Colonic mucosa (tissue), 4 donors: ENCODE measurements at regions not wholly inside any gene's neighbourhood (a gene's known extent, or its start where the extent isn't known, plus 50 kb on each side); places are given as distances from the start of the nearest gene placed in this dataset.

Source experiments
- DNase-seq: peaks from one replicate; pipeline ENCODE4 v3.0.0-alpha.2; 2020
- H3K27ac ChIP-seq: fragments of 200-600 bp; one replicate; pipeline ENCODE4 v1.8.0; 2021
- H3K27me3 ChIP-seq: fragments of 200-600 bp; one replicate; pipeline ENCODE4 v1.8.0; 2021
- H3K36me3 ChIP-seq: fragments of 200-600 bp; one replicate; pipeline ENCODE4 v1.8.0; 2021
- H3K4me1 ChIP-seq: fragments of 200-600 bp; one replicate; pipeline ENCODE4 v1.8.0; 2021; ENCODE audit warnings: mild to moderate bottlenecking
- H3K4me3 ChIP-seq: fragments of 200-600 bp; one replicate; pipeline ENCODE4 v1.8.0; 2021
- H3K9ac ChIP-seq, 2 donors: one replicate each; pipeline ENCODE4 v1.7.0; 2013; ENCODE audit warnings: control low read depth in 2 of 2, low read depth in 2 of 2, low read length in 2 of 2
- H3K9me3 ChIP-seq: fragments of 200-600 bp; one replicate; pipeline ENCODE4 v1.8.0; 2021
- CTCF ChIP-seq: fragments of 200-600 bp; IDR thresholded peaks from one replicate; pipeline ENCODE4 v1.8.0; 2022; ENCODE audit warnings: antibody characterized with exemption, mild to moderate bottlenecking
- intact Hi-C: fragments of 100-400 bp; cut with DNase I; formaldehyde crosslinking; loops from one replicate; pipeline ENCODE4 v1.14.1; 2022
- donor health status: healthy.
- donor health status: DM: no; HTN: no; CAD: no.
- donor health status: DM: no; HTN: no; CAD: no.

- H3K9ac ChIP-seq: no peak overlapping the region
- no peak for DNase-seq
Observed at GRCh38 chr20:61128701-61129269, 123.3 kb upstream of the CDH4 start.

GRCh38 chr20:61129311-61129710 is 122.8 kb upstream of the CDH4 start:
- TF ChIP-seq CTCF: no peak
- no peak overlapping the region for H3K9ac ChIP-seq
- no peaks in the 10 kb centered on the region for H3K4me1 ChIP-seq
- no peak for DNase-seq
- H3K9me3 ChIP-seq: no peaks in the 10 kb centered on the region
- H3K4me3 ChIP-seq: no peak overlapping the region
- intact Hi-C loops: no loop called here
- no peak overlapping the region for H3K27ac ChIP-seq
- no peaks in the 10 kb centered on the region for H3K36me3 ChIP-seq
- no peaks in the 10 kb centered on the region for H3K27me3 ChIP-seq

More at GRCh38 chr20:61128701-61129269, 123.3 kb upstream of the CDH4 start:
- Histone ChIP-seq H3K9me3 (no peaks in the 10 kb centered on the region), H3K36me3 (no peaks in the 10 kb centered on the region), H3K27ac (no peak overlapping the region), H3K27me3 (no peaks in the 10 kb centered on the region), H3K4me1 (no peaks in the 10 kb centered on the region), H3K4me3 (no peak overlapping the region)
- intact Hi-C loops: no loop called here
- TF ChIP-seq CTCF: no peak

GRCh38 chr20:61130156-61130555 is 121.9 kb upstream of the CDH4 start:
- Histone ChIP-seq H3K36me3 (no peaks in the 10 kb centered on the region), H3K27ac (no peak overlapping the region), H3K9ac (no peak overlapping the region), H3K4me1 (no peaks in the 10 kb centered on the region), H3K9me3 (no peaks in the 10 kb centered on the region), H3K4me3 (no peak overlapping the region), H3K27me3 (no peaks in the 10 kb centered on the region)
- no peak for TF ChIP-seq CTCF
- DNase-seq: no peak
- intact Hi-C loops: no loop called here

- no peaks in the 10 kb centered on the region for H3K9me3 ChIP-seq
- H3K4me3 ChIP-seq: no peak overlapping the region
- no peaks in the 10 kb centered on the region for H3K36me3 ChIP-seq
- no peak overlapping the region for H3K27ac ChIP-seq
- no peak overlapping the region for H3K9ac ChIP-seq
- no peaks in the 10 kb centered on the region for H3K27me3 ChIP-seq
- DNase-seq: no peak
- intact Hi-C loops: no loop called here
- TF ChIP-seq CTCF: no peak
- H3K4me1 ChIP-seq: no peaks in the 10 kb centered on the region
Observed at GRCh38 chr20:61131944-61132343, 120.1 kb upstream of the CDH4 start.

- H3K36me3 ChIP-seq: no peaks in the 10 kb centered on the region
- TF ChIP-seq CTCF: no peak
- no peak overlapping the region for H3K27ac ChIP-seq
- H3K27me3 ChIP-seq: no peaks in the 10 kb centered on the region
- intact Hi-C loops: no loop called here
- H3K4me1 ChIP-seq: no peaks in the 10 kb centered on the region
- H3K9ac ChIP-seq: no peak overlapping the region
- H3K9me3 ChIP-seq: no peaks in the 10 kb centered on the region
- DNase-seq: no peak
- H3K4me3 ChIP-seq: no peak overlapping the region
Observed at GRCh38 chr20:61133611-61134010, 118.5 kb upstream of the CDH4 start.
